IPS-20b (cell line): ENCODE measurements at regions not wholly inside any gene's neighbourhood (a gene's known extent, or its start where the extent isn't known, plus 50 kb on each side); places are given as distances from the start of the nearest gene placed in this dataset.

Experiments
- H3K27ac ChIP-seq: one replicate; pipeline ENCODE4 v1.5.1; 2013; ENCODE audit warnings: low read length
- H3K27me3 ChIP-seq: 2 replicates; pipeline ENCODE4 v1.6.1; 2013; ENCODE audit warnings: mild to moderate bottlenecking, low read length, inconsistent platforms; ENCODE audit not compliant: insufficient read depth
- H3K36me3 ChIP-seq: 2 replicates; pipeline ENCODE4 v1.6.1; 2013; ENCODE audit warnings: low read depth, mild to moderate bottlenecking, inconsistent platforms, low read length, moderate library complexity; ENCODE audit not compliant: insufficient read depth
- H3K4me1 ChIP-seq: 2 replicates; pipeline ENCODE4 v1.6.1; 2013; ENCODE audit warnings: mild to moderate bottlenecking, control low read depth, inconsistent platforms, low read length, moderate library complexity; ENCODE audit not compliant: insufficient read depth
- H3K4me3 ChIP-seq: 2 replicates; pipeline ENCODE4 v1.5.1; 2013; ENCODE audit warnings: mild to moderate bottlenecking, low read length, inconsistent platforms
- H3K9ac ChIP-seq: 2 replicates; pipeline ENCODE4 v1.6.1; 2013; ENCODE audit warnings: low read depth, mild to moderate bottlenecking, inconsistent platforms, low read length, moderate library complexity
- H3K9me3 ChIP-seq: 2 replicates; pipeline ENCODE4 v1.6.1; 2013; ENCODE audit warnings: mild to moderate bottlenecking, low read depth, low read length, inconsistent platforms; ENCODE audit not compliant: insufficient read depth

GRCh38 chr1:73577206-73577605 lies 620.8 kb downstream of the LRRIQ3 start:
- H3K36me3 ChIP-seq = no peaks in the 10 kb centered on the region
- no peak overlapping the region for H3K4me3 ChIP-seq
- H3K27me3 ChIP-seq = no peaks in the 10 kb centered on the region
- H3K9ac ChIP-seq = no peak overlapping the region
- H3K9me3 ChIP-seq = peaks cover 13% of the 10 kb centered on the region
- H3K4me1 ChIP-seq = no peaks in the 10 kb centered on the region
- H3K27ac ChIP-seq = no peak overlapping the region

GRCh38 chr1:73576083-73576482 lies 621.9 kb downstream of the LRRIQ3 start:
- H3K4me1 ChIP-seq = no peaks in the 10 kb centered on the region
- H3K9ac ChIP-seq = no peak overlapping the region
- H3K27me3 ChIP-seq = no peaks in the 10 kb centered on the region
- no peak overlapping the region for H3K4me3 ChIP-seq
- no peaks in the 10 kb centered on the region for H3K36me3 ChIP-seq
- no peak overlapping the region for H3K27ac ChIP-seq
- peaks cover 13% of the 10 kb centered on the region for H3K9me3 ChIP-seq

- H3K27ac ChIP-seq = no peak overlapping the region
- H3K36me3 ChIP-seq = no peaks in the 10 kb centered on the region
- H3K27me3 ChIP-seq = no peaks in the 10 kb centered on the region
- no peak overlapping the region for H3K4me3 ChIP-seq
- no peak overlapping the region for H3K9ac ChIP-seq
- peaks cover 5% of the 10 kb centered on the region; the same call in 1 of the 2 replicates for H3K9me3 ChIP-seq
- no peaks in the 10 kb centered on the region for H3K4me1 ChIP-seq
Observed at GRCh38 chr1:73564294-73564693, 633.7 kb downstream of the LRRIQ3 start.

GRCh38 chr1:73556270-73556669 lies 641.7 kb downstream of the LRRIQ3 start:
- H3K27ac ChIP-seq = no peak overlapping the region
- no peak overlapping the region for H3K4me3 ChIP-seq
- no peaks in the 10 kb centered on the region for H3K36me3 ChIP-seq
- H3K9ac ChIP-seq = no peak overlapping the region
- H3K27me3 ChIP-seq = no peaks in the 10 kb centered on the region
- H3K9me3 ChIP-seq = peaks cover 23% of the 10 kb centered on the region
- H3K4me1 ChIP-seq = no peaks in the 10 kb centered on the region

- Histone ChIP-seq H3K27ac (no peak overlapping the region), H3K9ac (no peak overlapping the region), H3K4me1 (no peaks in the 10 kb centered on the region), H3K4me3 (no peak overlapping the region), H3K9me3 (no peaks in the 10 kb centered on the region), H3K27me3 (no peaks in the 10 kb centered on the region), H3K36me3 (no peaks in the 10 kb centered on the region)
Observed at GRCh38 chr1:73537400-73537799, 660.6 kb downstream of the LRRIQ3 start.

GRCh38 chr1:73517603-73518191 lies 680.3 kb downstream of the LRRIQ3 start:
- Histone ChIP-seq H3K27ac (no peak overlapping the region), H3K27me3 (no peaks in the 10 kb centered on the region), H3K4me1 (no peaks in the 10 kb centered on the region), H3K9ac (no peak overlapping the region), H3K36me3 (no peaks in the 10 kb centered on the region), H3K9me3 (no peaks in the 10 kb centered on the region), H3K4me3 (no peak overlapping the region)

GRCh38 chr1:73516451-73516850 lies 681.5 kb downstream of the LRRIQ3 start:
- no peaks in the 10 kb centered on the region for H3K9me3 ChIP-seq
- H3K4me1 ChIP-seq = no peaks in the 10 kb centered on the region
- no peaks in the 10 kb centered on the region for H3K27me3 ChIP-seq
- H3K27ac ChIP-seq = no peak overlapping the region
- H3K9ac ChIP-seq = no peak overlapping the region
- no peaks in the 10 kb centered on the region for H3K36me3 ChIP-seq
- no peak overlapping the region for H3K4me3 ChIP-seq

GRCh38 chr1:73511038-73511437 lies 686.9 kb downstream of the LRRIQ3 start:
- no peaks in the 10 kb centered on the region for H3K9me3 ChIP-seq
- H3K4me3 ChIP-seq = no peak overlapping the region
- H3K36me3 ChIP-seq = no peaks in the 10 kb centered on the region
- no peaks in the 10 kb centered on the region for H3K27me3 ChIP-seq
- H3K4me1 ChIP-seq = no peaks in the 10 kb centered on the region
- no peak overlapping the region for H3K9ac ChIP-seq
- no peak overlapping the region for H3K27ac ChIP-seq

GRCh38 chr1:73500154-73500553 lies 697.8 kb downstream of the LRRIQ3 start:
- Histone ChIP-seq H3K27me3 (no peaks in the 10 kb centered on the region), H3K4me3 (no peak overlapping the region), H3K4me1 (no peaks in the 10 kb centered on the region), H3K36me3 (no peaks in the 10 kb centered on the region), H3K27ac (no peak overlapping the region), H3K9ac (no peak overlapping the region), H3K9me3 (no peaks in the 10 kb centered on the region)

- Histone ChIP-seq H3K36me3 (no peaks in the 10 kb centered on the region), H3K4me3 (no peak overlapping the region), H3K27ac (no peak overlapping the region), H3K27me3 (no peaks in the 10 kb centered on the region), H3K9me3 (no peaks in the 10 kb centered on the region), H3K9ac (no peak overlapping the region), H3K4me1 (no peaks in the 10 kb centered on the region)
Observed at GRCh38 chr1:73499671-73500070, 698.3 kb downstream of the LRRIQ3 start.

- Histone ChIP-seq H3K36me3 (no peaks in the 10 kb centered on the region), H3K9me3 (no peaks in the 10 kb centered on the region), H3K27ac (no peak overlapping the region), H3K9ac (no peak overlapping the region), H3K4me1 (no peaks in the 10 kb centered on the region), H3K4me3 (no peak overlapping the region), H3K27me3 (no peaks in the 10 kb centered on the region)
Observed at GRCh38 chr1:73491621-73492020, 706.4 kb downstream of the LRRIQ3 start.

- Histone ChIP-seq H3K4me1 (no peaks in the 10 kb centered on the region), H3K9ac (no peak overlapping the region), H3K9me3 (no peaks in the 10 kb centered on the region), H3K4me3 (no peak overlapping the region), H3K27me3 (no peaks in the 10 kb centered on the region), H3K36me3 (no peaks in the 10 kb centered on the region), H3K27ac (no peak overlapping the region)
Observed at GRCh38 chr1:73475316-73475870, 722.6 kb downstream of the LRRIQ3 start.
